Hematopoietic multipotent progenitor cell treated with erythropoietin and hydrocortisone succinate and interleukin-3 and kit ligand, for 4 days (in vitro differentiated cells): ENCODE measurements at regions not wholly inside any gene's neighbourhood (a gene's known extent, or its start where the extent isn't known, plus 50 kb on each side); places are given as distances from the start of the nearest gene placed in this dataset.
"Not testable (repeated sequence)": the region's sequence is repeated elsewhere in the genome, so short reads cannot be mapped to it uniquely, and the experiment has no call there.

Source experiments
- DNase-seq: peaks from one replicate; pipeline ENCODE4 v3.0.0-alpha.2; 2015

GRCh38 chr16:22683258-22683657 is 130.7 kb upstream of the HS3ST2 start:
- no peak for DNase-seq

GRCh38 chr16:22683730-22684573 is 130.0 kb upstream of the HS3ST2 start:
- no peak for DNase-seq

GRCh38 chr16:22684574-22685458 is 129.1 kb upstream of the HS3ST2 start:
- DNase-seq = no peak

DNA sequence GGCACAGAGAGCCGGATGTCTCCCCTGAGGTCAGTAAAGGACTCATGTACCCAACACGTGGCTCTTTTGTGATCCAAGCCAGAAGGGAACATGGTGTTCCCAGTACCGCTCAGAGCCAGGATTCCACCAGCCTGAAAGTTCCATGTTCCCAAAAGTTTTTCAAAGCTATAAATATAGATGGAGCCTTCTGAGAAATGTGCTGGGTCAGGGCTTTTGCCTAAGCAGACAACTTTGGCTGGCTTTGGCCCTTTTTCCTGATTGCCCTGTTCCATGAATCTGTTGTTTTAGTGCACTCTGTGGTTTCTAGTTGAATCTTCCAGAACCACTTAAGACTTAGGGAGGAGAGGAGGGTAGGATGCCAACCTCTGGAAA is 128.5 kb upstream of the HS3ST2 start:
- no peak for DNase-seq

DNA sequence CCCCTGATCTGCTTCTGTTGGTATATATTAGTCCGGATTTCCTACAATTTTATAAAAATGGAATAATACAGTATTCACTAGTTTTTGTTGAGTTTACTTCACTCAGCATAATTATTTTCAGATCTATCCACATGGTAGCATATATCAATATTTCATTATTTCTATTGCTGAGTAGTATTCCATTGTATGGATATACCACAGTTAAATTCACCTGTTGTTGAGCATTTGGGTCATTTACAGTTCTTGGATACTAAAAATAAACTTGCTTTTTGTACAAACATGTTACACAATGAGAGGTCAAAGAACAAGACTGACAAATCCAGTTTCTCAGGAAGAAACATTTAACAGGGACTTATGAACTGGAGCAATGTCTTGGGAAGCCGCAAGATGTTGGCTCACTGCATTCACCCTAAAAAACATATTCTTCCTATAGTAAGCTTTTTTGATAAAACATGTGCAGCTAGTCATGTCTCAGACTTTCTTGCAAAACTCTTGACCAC is 126.9 kb upstream of the HS3ST2 start:
- DNase-seq = no peak

- DNase-seq = no peak
These were observed 125.5 kb upstream of the HS3ST2 start for GRCh38 chr16:22688463-22688862.

- no peak for DNase-seq
These were observed 125.0 kb upstream of the HS3ST2 start for GRCh38 chr16:22688930-22689329.

DNA sequence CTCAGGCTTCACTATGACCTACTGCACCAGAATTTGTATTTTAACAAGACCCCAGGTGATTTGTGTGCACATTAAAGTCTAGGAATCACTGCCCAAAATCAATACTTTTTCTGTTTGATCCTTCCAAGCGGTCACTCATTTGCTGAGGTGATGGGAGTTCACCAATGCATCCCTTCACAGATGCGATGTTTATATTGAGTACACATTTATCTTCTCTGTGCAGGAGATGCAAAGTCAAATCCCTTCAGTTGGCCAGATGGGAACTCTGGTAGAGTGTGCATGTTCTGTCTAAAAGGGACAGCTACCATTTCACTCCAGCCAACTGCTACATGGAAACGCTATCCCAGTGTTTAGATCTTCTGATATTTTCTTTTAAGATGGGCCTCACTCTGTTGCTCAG is 122.6 kb upstream of the HS3ST2 start:
- DNase-seq = no peak

DNA sequence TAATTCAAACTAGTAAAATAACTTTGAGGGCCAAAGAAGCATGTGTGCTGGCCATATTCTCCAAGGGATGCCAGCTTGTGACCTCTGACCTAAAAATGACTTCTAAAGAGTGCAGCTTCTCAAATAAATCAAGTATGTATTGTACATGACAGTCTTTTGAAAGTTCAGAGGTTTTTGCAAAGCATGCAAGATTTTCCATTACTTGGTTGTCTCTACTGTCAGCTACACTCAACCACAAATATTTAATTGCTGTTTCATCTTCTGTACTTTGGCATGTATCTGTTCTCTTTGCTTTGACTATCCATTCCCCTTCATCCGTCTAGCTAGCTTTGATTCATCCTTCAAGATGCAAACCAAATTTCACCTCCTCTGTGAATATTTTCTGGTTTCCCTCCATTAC is 121.9 kb upstream of the HS3ST2 start:
- DNase-seq = no peak

GRCh38 chr16:22692916-22693637 is 120.9 kb upstream of the HS3ST2 start:
- DNase-seq = no peak

- DNase-seq = peak; percentile 28
These were observed 120.2 kb upstream of the HS3ST2 start for GRCh38 chr16:22693638-22694340.

GRCh38 chr16:22694887-22695382 is 119.0 kb upstream of the HS3ST2 start:
- no peak for DNase-seq

- DNase-seq = not testable (repeated sequence)
These were observed 118.2 kb upstream of the HS3ST2 start for GRCh38 chr16:22695773-22696172.

GRCh38 chr16:22699356-22699755 is 114.6 kb upstream of the HS3ST2 start:
- no peak for DNase-seq

DNA sequence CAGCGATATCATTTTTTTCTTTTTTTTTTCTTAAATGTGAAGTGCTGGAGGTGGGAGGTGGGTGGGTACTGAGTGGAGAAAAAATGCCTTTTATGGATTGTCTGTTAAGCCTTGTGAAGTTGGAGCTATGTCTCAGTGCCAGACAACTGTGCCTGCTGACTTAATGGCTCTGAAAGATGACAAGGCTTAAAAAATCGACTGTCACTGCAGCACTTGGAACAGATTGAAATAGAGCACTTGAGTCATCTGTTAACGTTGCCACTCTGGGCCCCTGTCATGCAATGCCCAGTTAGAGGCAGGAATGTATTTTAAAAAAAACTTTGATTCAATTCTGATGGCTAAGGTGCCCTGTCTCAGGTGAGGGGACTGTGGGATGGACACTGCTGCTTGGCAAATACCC is 108.2 kb upstream of the HS3ST2 start:
- DNase-seq = no peak

- no peak for DNase-seq
These were observed 103.6 kb upstream of the HS3ST2 start for GRCh38 chr16:22710326-22710725.

DNA sequence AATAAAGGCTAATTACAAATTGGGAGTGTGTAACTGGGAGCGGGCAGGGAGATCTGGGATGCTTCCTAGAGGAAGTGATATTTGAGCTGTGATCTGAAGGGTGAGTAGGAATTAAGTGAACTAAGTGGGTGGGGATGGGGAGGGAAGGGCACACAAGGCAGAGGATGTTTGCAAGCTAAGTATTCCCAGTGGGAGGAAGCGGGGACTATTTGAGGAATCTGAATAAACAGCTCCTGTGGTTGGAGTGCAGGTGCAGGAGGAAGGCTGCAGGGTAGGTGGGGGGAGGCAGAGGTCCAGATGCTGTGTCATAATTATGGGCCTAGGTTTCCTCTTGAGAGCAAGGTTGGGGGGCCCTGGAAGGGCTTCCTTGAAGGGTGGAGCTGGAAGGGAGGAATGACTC is 102.1 kb upstream of the HS3ST2 start:
- DNase-seq = no peak

GRCh38 chr16:22712471-22712870 is 101.5 kb upstream of the HS3ST2 start:
- DNase-seq = no peak

GRCh38 chr16:22718598-22718997 is 95.4 kb upstream of the HS3ST2 start:
- not testable (repeated sequence) for DNase-seq

DNA sequence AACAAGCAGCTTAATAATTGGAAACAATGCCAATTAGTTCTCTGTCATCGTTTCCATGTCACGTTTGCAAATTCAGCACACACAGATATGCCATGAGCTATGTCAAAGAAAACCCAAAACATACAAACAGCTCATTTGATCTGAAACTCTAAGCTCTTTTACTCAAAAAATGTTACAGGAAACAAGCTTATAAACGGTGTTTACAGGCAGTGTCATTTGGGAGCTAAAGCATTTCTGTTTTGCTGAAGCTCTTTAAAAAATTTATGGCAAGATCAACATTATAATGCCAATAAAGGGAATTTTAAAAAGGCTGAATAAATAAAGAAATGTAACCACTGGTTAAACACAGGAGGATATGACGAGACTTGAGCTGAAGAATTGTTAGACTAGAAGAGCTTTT is 94.0 kb upstream of the HS3ST2 start:
- DNase-seq = no peak

- DNase-seq = no peak
These were observed 92.4 kb upstream of the HS3ST2 start for GRCh38 chr16:22721511-22722100.
